Liver (tissue), 8 donors: ENCODE measurements at regions not wholly inside any gene's neighbourhood (a gene's known extent, or its start where the extent isn't known, plus 50 kb on each side); places are given as distances from the start of the nearest gene placed in this dataset.

ENCODE experiments used
- DNase-seq: peaks from one replicate; pipeline ENCODE4 v3.0.0-alpha.2; 2017; ENCODE audit warnings: low spot score
- H3K27ac ChIP-seq, 2 donors: one replicate each; pipeline ENCODE4 v1.7.0; 2013; ENCODE audit warnings: inconsistent platforms in 2 of 2, low read length in 2 of 2, control low read depth in 1 of 2, low read depth in 1 of 2, mild to moderate bottlenecking in 1 of 2
- H3K27me3 ChIP-seq, 4 donors: one replicate each; pipeline versions ENCODE4 v1.6.1 to v1.7.0; 2013; ENCODE audit warnings: low read length in 3 of 4, inconsistent platforms in 1 of 4, mild to moderate bottlenecking in 1 of 4, moderate library complexity in 1 of 4; ENCODE audit not compliant: control insufficient read depth in 4 of 4, insufficient read depth in 4 of 4
- H3K36me3 ChIP-seq, 4 donors: one replicate each; pipeline versions ENCODE4 v1.6.1 to v1.7.0; 2013; ENCODE audit warnings: low read length in 3 of 4, mild to moderate bottlenecking in 3 of 4, low read depth in 1 of 4, moderate library complexity in 1 of 4; ENCODE audit not compliant: control insufficient read depth in 4 of 4, insufficient read depth in 3 of 4
- H3K4me1 ChIP-seq, 4 donors: one replicate each; pipeline versions ENCODE4 v1.6.1 to v1.7.0; 2013; ENCODE audit warnings: low read length in 3 of 4, mild to moderate bottlenecking in 3 of 4, moderate library complexity in 1 of 4; ENCODE audit not compliant: control insufficient read depth in 4 of 4, insufficient read depth in 4 of 4
- H3K4me3 ChIP-seq, 3 donors: one replicate each; pipeline versions ENCODE4 v1.6.1 to v1.7.0; 2013; ENCODE audit warnings: low read length in 3 of 3, control low read depth in 1 of 3, low read depth in 1 of 3, mild to moderate bottlenecking in 1 of 3
- H3K9ac ChIP-seq, 2 donors: one replicate each; pipeline ENCODE4 v1.7.0; 2013; ENCODE audit warnings: low read length in 2 of 2, mild to moderate bottlenecking in 2 of 2, moderate library complexity in 2 of 2, control low read depth in 1 of 2, low read depth in 1 of 2
- H3K9me3 ChIP-seq, 4 donors: one replicate each; pipeline versions ENCODE4 v1.6.1 to v1.7.0; 2013; ENCODE audit warnings: low read length in 3 of 4; ENCODE audit not compliant: control insufficient read depth in 4 of 4
- ATF3 ChIP-seq: IDR thresholded peaks from 2 replicates; pipeline ENCODE4 v1.6.1; 2016; ENCODE audit warnings: antibody characterized with exemption
- EGR1 ChIP-seq, 2 donors: IDR thresholded peaks; 2 replicates each; pipeline ENCODE4 v1.6.1; 2016 to 2018; ENCODE audit warnings: antibody characterized with exemption in 2 of 2, low read depth in 2 of 2
- FOXA1 ChIP-seq: IDR thresholded peaks from 2 replicates; pipeline ENCODE4 v1.6.1; 2016; ENCODE audit warnings: antibody characterized with exemption
- GABPA ChIP-seq, 2 donors: IDR thresholded peaks in 1 of 2; conservative IDR thresholded peaks in 1 of 2; 2 replicates each; pipeline ENCODE4 v1.6.1; 2016; ENCODE audit warnings: antibody characterized with exemption in 2 of 2, mild to moderate bottlenecking in 1 of 2, moderate library complexity in 1 of 2
- HNF4G ChIP-seq: IDR thresholded peaks from 2 replicates; pipeline ENCODE4 v1.6.1; 2016; ENCODE audit warnings: antibody characterized with exemption
- JUND ChIP-seq, 2 donors: IDR thresholded peaks; 2 replicates each; pipeline ENCODE4 v1.6.1; 2016; ENCODE audit warnings: antibody characterized with exemption in 2 of 2
- NR2F2 ChIP-seq: IDR thresholded peaks from 2 replicates; pipeline ENCODE4 v1.6.1; 2016; ENCODE audit warnings: antibody characterized with exemption
- RXRA ChIP-seq, 2 donors: IDR thresholded peaks; 2 replicates each; pipeline ENCODE4 v1.6.1; 2017 to 2018; ENCODE audit warnings: antibody characterized with exemption in 2 of 2, mild to moderate bottlenecking in 1 of 2
- SP1 ChIP-seq: IDR thresholded peaks from 2 replicates; pipeline ENCODE4 v1.6.1; 2018; ENCODE audit warnings: antibody characterized with exemption, mild to moderate bottlenecking
- TAF1 ChIP-seq: conservative IDR thresholded peaks from 2 replicates; pipeline ENCODE4 v1.6.1; 2016; ENCODE audit warnings: antibody characterized with exemption, mild to moderate bottlenecking
- YY1 ChIP-seq: IDR thresholded peaks from 2 replicates; pipeline ENCODE4 v1.6.1; 2016; ENCODE audit warnings: antibody characterized with exemption, mild to moderate bottlenecking
- WGBS: extraction: QIAGEN DNeasy Blood & Tissue Kit; methylation state at CpG from one replicate; pipeline ENCODE4 v1.1.7; 2013; 5-methylcytosine and 5-hydroxymethylcytosine counted together
- TF ChIP-seq, protein P1 (sequence below): IDR thresholded peaks from 2 replicates; pipeline ENCODE4 v1.6.1; 2016; ENCODE audit warnings: antibody characterized with exemption
- TF ChIP-seq, protein P2 (sequence below): IDR thresholded peaks from 2 replicates; pipeline ENCODE4 v1.6.1; 2016; ENCODE audit warnings: antibody characterized with exemption
- TF ChIP-seq, protein P3 (sequence below): fragments of 150-350 bp; IDR thresholded peaks from 2 replicates; pipeline ENCODE4 v1.5.1; 2017; ENCODE audit warnings: improper control_type of control experiment, low read depth, low read length; ENCODE audit not compliant: missing input control
- TF ChIP-seq, protein P4 (sequence below): IDR thresholded peaks from 2 replicates; pipeline ENCODE4 v1.6.1; 2016; ENCODE audit warnings: antibody characterized with exemption, mild to moderate bottlenecking
- donor health status: healthy.
- donor health status: healthy.
- donor health status: healthy.
- donor health status: healthy.
- donor health status: healthy.

- WGBS = 36% methylated on average over 2 of the region's 2 CpGs
- H3K4me1 ChIP-seq = no peaks in the 10 kb centered on the region
These were observed 1303.1 kb upstream of the ZEB2 start for GRCh38 chr2:145822892-145823534.

DNA sequence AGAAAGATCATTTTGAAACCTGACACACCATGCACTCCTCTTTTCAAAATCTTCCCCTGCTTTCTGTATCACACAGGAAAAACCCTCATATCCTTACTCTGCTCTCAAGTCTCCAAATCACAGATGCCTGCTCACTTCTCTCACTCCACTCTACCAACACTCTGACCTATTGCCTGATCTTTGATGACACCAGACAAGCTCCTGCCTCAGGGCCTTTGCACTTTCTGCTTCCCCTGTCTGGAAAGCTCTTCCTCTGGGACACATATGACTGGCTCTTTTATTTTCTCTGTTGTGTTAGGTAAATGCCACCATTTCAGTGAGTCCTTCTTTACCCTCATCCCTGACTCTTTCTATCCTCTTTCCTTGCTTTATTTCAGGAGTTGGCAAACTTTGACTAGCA, 1300.7 kb upstream of the ZEB2 start:
- H3K4me3 ChIP-seq = no peak overlapping the region
- no peak for DNase-seq
- TF ChIP-seq NR2F2 = no peak
- TF ChIP-seq, protein P1, sequence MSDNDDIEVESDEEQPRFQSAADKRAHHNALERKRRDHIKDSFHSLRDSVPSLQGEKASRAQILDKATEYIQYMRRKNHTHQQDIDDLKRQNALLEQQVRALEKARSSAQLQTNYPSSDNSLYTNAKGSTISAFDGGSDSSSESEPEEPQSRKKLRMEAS = no peak
- TF ChIP-seq GABPA (IDR thresholded peaks at IDR 0.05 in 1 of 2, conservative IDR thresholded peaks at IDR 0.05 in 1 of 2) = no peak
- no peak for TF ChIP-seq YY1
- TF ChIP-seq, protein P2, sequence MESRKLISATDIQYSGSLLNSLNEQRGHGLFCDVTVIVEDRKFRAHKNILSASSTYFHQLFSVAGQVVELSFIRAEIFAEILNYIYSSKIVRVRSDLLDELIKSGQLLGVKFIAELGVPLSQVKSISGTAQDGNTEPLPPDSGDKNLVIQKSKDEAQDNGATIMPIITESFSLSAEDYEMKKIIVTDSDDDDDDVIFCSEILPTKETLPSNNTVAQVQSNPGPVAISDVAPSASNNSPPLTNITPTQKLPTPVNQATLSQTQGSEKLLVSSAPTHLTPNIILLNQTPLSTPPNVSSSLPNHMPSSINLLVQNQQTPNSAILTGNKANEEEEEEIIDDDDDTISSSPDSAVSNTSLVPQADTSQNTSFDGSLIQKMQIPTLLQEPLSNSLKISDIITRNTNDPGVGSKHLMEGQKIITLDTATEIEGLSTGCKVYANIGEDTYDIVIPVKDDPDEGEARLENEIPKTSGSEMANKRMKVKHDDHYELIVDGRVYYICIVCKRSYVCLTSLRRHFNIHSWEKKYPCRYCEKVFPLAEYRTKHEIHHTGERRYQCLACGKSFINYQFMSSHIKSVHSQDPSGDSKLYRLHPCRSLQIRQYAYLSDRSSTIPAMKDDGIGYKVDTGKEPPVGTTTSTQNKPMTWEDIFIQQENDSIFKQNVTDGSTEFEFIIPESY = no peak
- TF ChIP-seq JUND (IDR thresholded peaks at IDR 0.05) = no peak
- TF ChIP-seq TAF1 = no peak

More at GRCh38 chr2:145822892-145823534, 1303.1 kb upstream of the ZEB2 start:
- Histone ChIP-seq H3K27me3 (no peaks in the 10 kb centered on the region), H3K4me3 (no peak overlapping the region), H3K9me3 (no peaks in the 10 kb centered on the region), H3K27ac (no peak overlapping the region), H3K36me3 (no peaks in the 10 kb centered on the region), H3K9ac (no peak overlapping the region)
- TF ChIP-seq ATF3 (no peak), FOXA1 (no peak), EGR1 (IDR thresholded peaks at IDR 0.05; ENCODE audit: low read depth in 2 of 2) (no peak), HNF4G (no peak), SP1 (no peak), JUND (IDR thresholded peaks at IDR 0.05) (no peak), RXRA (IDR thresholded peaks at IDR 0.05) (no peak)
- TF ChIP-seq, protein P3, sequence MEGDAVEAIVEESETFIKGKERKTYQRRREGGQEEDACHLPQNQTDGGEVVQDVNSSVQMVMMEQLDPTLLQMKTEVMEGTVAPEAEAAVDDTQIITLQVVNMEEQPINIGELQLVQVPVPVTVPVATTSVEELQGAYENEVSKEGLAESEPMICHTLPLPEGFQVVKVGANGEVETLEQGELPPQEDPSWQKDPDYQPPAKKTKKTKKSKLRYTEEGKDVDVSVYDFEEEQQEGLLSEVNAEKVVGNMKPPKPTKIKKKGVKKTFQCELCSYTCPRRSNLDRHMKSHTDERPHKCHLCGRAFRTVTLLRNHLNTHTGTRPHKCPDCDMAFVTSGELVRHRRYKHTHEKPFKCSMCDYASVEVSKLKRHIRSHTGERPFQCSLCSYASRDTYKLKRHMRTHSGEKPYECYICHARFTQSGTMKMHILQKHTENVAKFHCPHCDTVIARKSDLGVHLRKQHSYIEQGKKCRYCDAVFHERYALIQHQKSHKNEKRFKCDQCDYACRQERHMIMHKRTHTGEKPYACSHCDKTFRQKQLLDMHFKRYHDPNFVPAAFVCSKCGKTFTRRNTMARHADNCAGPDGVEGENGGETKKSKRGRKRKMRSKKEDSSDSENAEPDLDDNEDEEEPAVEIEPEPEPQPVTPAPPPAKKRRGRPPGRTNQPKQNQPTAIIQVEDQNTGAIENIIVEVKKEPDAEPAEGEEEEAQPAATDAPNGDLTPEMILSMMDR = no peak
- TF ChIP-seq, protein P2 = no peak
- TF ChIP-seq, protein P4, sequence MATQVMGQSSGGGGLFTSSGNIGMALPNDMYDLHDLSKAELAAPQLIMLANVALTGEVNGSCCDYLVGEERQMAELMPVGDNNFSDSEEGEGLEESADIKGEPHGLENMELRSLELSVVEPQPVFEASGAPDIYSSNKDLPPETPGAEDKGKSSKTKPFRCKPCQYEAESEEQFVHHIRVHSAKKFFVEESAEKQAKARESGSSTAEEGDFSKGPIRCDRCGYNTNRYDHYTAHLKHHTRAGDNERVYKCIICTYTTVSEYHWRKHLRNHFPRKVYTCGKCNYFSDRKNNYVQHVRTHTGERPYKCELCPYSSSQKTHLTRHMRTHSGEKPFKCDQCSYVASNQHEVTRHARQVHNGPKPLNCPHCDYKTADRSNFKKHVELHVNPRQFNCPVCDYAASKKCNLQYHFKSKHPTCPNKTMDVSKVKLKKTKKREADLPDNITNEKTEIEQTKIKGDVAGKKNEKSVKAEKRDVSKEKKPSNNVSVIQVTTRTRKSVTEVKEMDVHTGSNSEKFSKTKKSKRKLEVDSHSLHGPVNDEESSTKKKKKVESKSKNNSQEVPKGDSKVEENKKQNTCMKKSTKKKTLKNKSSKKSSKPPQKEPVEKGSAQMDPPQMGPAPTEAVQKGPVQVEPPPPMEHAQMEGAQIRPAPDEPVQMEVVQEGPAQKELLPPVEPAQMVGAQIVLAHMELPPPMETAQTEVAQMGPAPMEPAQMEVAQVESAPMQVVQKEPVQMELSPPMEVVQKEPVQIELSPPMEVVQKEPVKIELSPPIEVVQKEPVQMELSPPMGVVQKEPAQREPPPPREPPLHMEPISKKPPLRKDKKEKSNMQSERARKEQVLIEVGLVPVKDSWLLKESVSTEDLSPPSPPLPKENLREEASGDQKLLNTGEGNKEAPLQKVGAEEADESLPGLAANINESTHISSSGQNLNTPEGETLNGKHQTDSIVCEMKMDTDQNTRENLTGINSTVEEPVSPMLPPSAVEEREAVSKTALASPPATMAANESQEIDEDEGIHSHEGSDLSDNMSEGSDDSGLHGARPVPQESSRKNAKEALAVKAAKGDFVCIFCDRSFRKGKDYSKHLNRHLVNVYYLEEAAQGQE = no peak
- no peak for DNase-seq

More for the DNA sequence above, 1300.7 kb upstream of the ZEB2 start:
- H3K36me3 ChIP-seq = no peaks in the 10 kb centered on the region
- no peaks in the 10 kb centered on the region for H3K9me3 ChIP-seq
- no peaks in the 10 kb centered on the region for H3K4me1 ChIP-seq
- no peak overlapping the region for H3K9ac ChIP-seq
- H3K27me3 ChIP-seq = no peaks in the 10 kb centered on the region
- no peak overlapping the region for H3K27ac ChIP-seq
